HCT116 (cell line): ENCODE measurements at regions not wholly inside any gene's neighbourhood (a gene's known extent, or its start where the extent isn't known, plus 50 kb on each side); places are given as distances from the start of the nearest gene placed in this dataset.

Source experiments
- ATAC-seq: fragments of 200-7000 bp; cut with Tn5 transposase; 2 replicates; pipeline ENCODE4 v1.9.1; 2020; ENCODE audit warnings: mild to moderate bottlenecking, moderate library complexity
- BruUV-seq: library from RNA; stranded (reverse); fragments of 400-500 nt; replicated peaks from 2 replicates; lab custom pipeline; 2021; lab: Mats Ljungman, UMichigan
- CTCF ChIA-PET: fragments of 300-600 bp; sonication (Branson Sonifier 250); formaldehyde crosslinking; loops from one replicate; lab custom pipeline; 2021; ENCODE audit warnings: antibody characterized with exemption; lab: Charles Lee
- POLR2A ChIA-PET: fragments of 300-600, 350-600 bp; sonication (Branson Sonifier 250); formaldehyde crosslinking; loops from one replicate; lab custom pipeline; 2021; ENCODE audit warnings: antibody characterized with exemption; lab: Charles Lee
- RAD21 ChIA-PET, 2 experiments: fragments of 300-600 bp; sonication (Branson Sonifier 250); formaldehyde crosslinking; loops; one replicate each; lab custom pipeline; 2023; ENCODE audit warnings: low total read pairs in 2 of 2; ENCODE audit not compliant: uncharacterized antibody in 2 of 2, unreplicated experiment in 2 of 2, low non-redundant PET in 1 of 2; lab: Charles Lee
- DNase-seq: peaks from one replicate; pipeline ENCODE4 v3.0.0-alpha.2; 2010; ENCODE audit warnings: low read depth, low spot score
- H2AFZ ChIP-seq: fragments of 200-600 bp; shearing (Covaris generic), sonication (generic); 2 replicates; pipeline ENCODE4 v1.6.1; 2017; ENCODE audit warnings: low read depth, mixed run types, mixed read lengths, antibody characterized with exemption, low read length; ENCODE audit not compliant: poor library complexity, severe bottlenecking
- H3K27ac ChIP-seq: 2 replicates; pipeline ENCODE4 v1.5.1; 2012; ENCODE audit warnings: low read depth, low read length
- H3K27me3 ChIP-seq: fragments of 200-600 bp; sonication (generic); 2 replicates; pipeline ENCODE4 v1.6.1; 2016; ENCODE audit warnings: mixed run types, low read length, mixed read lengths; ENCODE audit not compliant: insufficient read depth
- H3K36me3 ChIP-seq, 2 experiments: fragments of 200-500 bp in 1 of 2; fragments of 200-600 bp in 1 of 2; sonication (Bioruptor generic) in 1 of 2; sonication (generic) in 1 of 2; 2 replicates each; pipeline versions ENCODE4 v1.5.1 to v1.6.1; 2014 to 2016; ENCODE audit warnings: low read length in 2 of 2, inconsistent platforms in 1 of 2, mixed read lengths in 1 of 2, mixed run types in 1 of 2; ENCODE audit not compliant: insufficient read depth in 2 of 2, control insufficient read depth in 1 of 2
- H3K4me1 ChIP-seq, 2 experiments: fragments of 200-600 bp in 1 of 2; sonication (generic) in 1 of 2; 2 replicates each; pipeline versions ENCODE4 v1.5.1 to v1.6.1; 2012 to 2017; ENCODE audit warnings: low read length in 2 of 2, inconsistent platforms in 1 of 2, mild to moderate bottlenecking in 1 of 2, mixed read lengths in 1 of 2, mixed run types in 1 of 2, moderate library complexity in 1 of 2; ENCODE audit not compliant: insufficient read depth in 2 of 2, control insufficient read depth in 1 of 2
- H3K4me2 ChIP-seq: fragments of 200-600 bp; sonication (generic); 2 replicates; pipeline ENCODE4 v1.6.1; 2017; ENCODE audit warnings: mixed run types, low read length, mixed read lengths
- H3K4me3 ChIP-seq, 2 experiments: fragments of 200-600 bp in 1 of 2; sonication (generic) in 1 of 2; replicated peaks in 1 of 2; 2 replicates each; pipeline ENCODE4 v1.5.1; 2011 to 2016; ENCODE audit warnings: low read length in 2 of 2, control low read depth in 1 of 2, low read depth in 1 of 2, mild to moderate bottlenecking in 1 of 2, mixed read lengths in 1 of 2, mixed run types in 1 of 2
- H3K79me2 ChIP-seq: fragments of 200-600 bp; sonication (generic); 2 replicates; pipeline ENCODE4 v1.6.1; 2017; ENCODE audit warnings: mild to moderate bottlenecking, mixed run types, low read length, moderate library complexity, mixed read lengths; ENCODE audit not compliant: insufficient read depth
- H3K9ac ChIP-seq: fragments of 200-600 bp; sonication (generic); 2 replicates; pipeline ENCODE4 v1.6.1; 2016; ENCODE audit warnings: low read length, mixed read lengths
- H3K9me2 ChIP-seq: fragments of 200-600 bp; sonication (generic), shearing (Covaris generic); 2 replicates; pipeline ENCODE4 v1.6.1; 2017; ENCODE audit warnings: mixed run types, mild to moderate bottlenecking, moderate library complexity; ENCODE audit not compliant: insufficient read depth
- H3K9me3 ChIP-seq, 2 experiments: fragments of 200-500 bp in 1 of 2; fragments of 200-600 bp in 1 of 2; sonication (Bioruptor generic) in 1 of 2; sonication (generic) in 1 of 2; 2 replicates each; pipeline ENCODE4 v1.6.1; 2014 to 2017; ENCODE audit warnings: low read length in 2 of 2, mixed read lengths in 2 of 2, inconsistent platforms in 1 of 2, low read depth in 1 of 2, mild to moderate bottlenecking in 1 of 2, mixed run types in 1 of 2, moderate library complexity in 1 of 2; ENCODE audit not compliant: control insufficient read depth in 1 of 2, insufficient read depth in 1 of 2
- H4K20me1 ChIP-seq: fragments of 200-600 bp; sonication (generic), shearing (Covaris generic); 2 replicates; pipeline ENCODE4 v1.6.1; 2017; ENCODE audit warnings: mixed run types, mild to moderate bottlenecking, moderate library complexity; ENCODE audit not compliant: insufficient read depth
- ELF1 ChIP-seq: IDR thresholded peaks from 2 replicates; pipeline ENCODE4 v1.6.1; 2012; ENCODE audit warnings: low read depth, borderline replicate concordance
- EZH2phosphoT487 ChIP-seq: fragments of 200-600 bp; IDR thresholded peaks from 2 replicates; pipeline ENCODE4 v1.6.1; 2018; ENCODE audit warnings: antibody characterized with exemption, borderline replicate concordance
- RAD21 ChIP-seq: IDR thresholded peaks from 2 replicates; pipeline ENCODE4 v1.6.1; 2012; ENCODE audit warnings: low read depth, mild to moderate bottlenecking
- SRF ChIP-seq: IDR thresholded peaks from 2 replicates; pipeline ENCODE4 v1.6.1; 2012; ENCODE audit warnings: low read depth
- ZFX ChIP-seq: fragments of 450-650 bp; IDR thresholded peaks from 2 replicates; pipeline ENCODE4 v1.6.1; 2017
- ZNF274 ChIP-seq: fragments of 200-500 bp; sonication (Bioruptor generic); IDR thresholded peaks from 2 replicates; pipeline ENCODE4 v1.6.1; 2014; ENCODE audit warnings: mild to moderate bottlenecking, low read depth, low read length, inconsistent platforms
- intact Hi-C: fragments of 100-400 bp; cut with micrococcal nuclease; formaldehyde crosslinking; loops from 2 replicates; pipeline ENCODE4 v1.10.0; 2022
- TF ChIP-seq, protein P1 (sequence below): IDR thresholded peaks from 2 replicates; pipeline ENCODE4 v1.6.1; 2012; ENCODE audit warnings: low read depth
- TF ChIP-seq, protein P2 (sequence below): IDR thresholded peaks from 2 replicates; pipeline ENCODE4 v1.6.1; 2012
- TF ChIP-seq, protein P3 (sequence below): IDR thresholded peaks from 2 replicates; pipeline ENCODE4 v1.6.1; 2011; ENCODE audit warnings: mild to moderate bottlenecking, low read length, moderate library complexity; ENCODE audit not compliant: insufficient replicate concordance; ENCODE audit errors: extremely low read depth

DNA sequence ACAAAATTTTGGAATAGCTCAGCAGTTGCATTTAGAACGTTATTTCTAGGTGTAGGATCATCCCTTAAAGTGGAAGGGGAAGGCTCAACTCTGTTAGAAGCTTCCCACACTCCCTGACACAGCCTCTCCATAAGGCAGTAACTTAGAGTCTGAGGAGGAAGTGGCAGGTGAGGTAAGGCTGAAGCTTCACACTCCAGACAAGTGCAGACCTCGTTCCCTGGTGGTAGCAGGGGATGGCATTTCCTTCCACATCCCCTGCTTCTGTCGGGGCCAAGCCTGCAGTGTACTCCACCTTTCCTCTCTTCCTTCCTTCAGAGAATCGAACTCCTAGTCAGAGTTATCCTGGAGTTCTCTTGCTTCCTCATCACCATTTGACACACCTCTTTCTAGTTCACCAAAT lies 224.7 kb downstream of the CYRIA start:
- no peak for TF ChIP-seq RAD21
- TF ChIP-seq, protein P1, sequence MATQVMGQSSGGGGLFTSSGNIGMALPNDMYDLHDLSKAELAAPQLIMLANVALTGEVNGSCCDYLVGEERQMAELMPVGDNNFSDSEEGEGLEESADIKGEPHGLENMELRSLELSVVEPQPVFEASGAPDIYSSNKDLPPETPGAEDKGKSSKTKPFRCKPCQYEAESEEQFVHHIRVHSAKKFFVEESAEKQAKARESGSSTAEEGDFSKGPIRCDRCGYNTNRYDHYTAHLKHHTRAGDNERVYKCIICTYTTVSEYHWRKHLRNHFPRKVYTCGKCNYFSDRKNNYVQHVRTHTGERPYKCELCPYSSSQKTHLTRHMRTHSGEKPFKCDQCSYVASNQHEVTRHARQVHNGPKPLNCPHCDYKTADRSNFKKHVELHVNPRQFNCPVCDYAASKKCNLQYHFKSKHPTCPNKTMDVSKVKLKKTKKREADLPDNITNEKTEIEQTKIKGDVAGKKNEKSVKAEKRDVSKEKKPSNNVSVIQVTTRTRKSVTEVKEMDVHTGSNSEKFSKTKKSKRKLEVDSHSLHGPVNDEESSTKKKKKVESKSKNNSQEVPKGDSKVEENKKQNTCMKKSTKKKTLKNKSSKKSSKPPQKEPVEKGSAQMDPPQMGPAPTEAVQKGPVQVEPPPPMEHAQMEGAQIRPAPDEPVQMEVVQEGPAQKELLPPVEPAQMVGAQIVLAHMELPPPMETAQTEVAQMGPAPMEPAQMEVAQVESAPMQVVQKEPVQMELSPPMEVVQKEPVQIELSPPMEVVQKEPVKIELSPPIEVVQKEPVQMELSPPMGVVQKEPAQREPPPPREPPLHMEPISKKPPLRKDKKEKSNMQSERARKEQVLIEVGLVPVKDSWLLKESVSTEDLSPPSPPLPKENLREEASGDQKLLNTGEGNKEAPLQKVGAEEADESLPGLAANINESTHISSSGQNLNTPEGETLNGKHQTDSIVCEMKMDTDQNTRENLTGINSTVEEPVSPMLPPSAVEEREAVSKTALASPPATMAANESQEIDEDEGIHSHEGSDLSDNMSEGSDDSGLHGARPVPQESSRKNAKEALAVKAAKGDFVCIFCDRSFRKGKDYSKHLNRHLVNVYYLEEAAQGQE, result no peak
- TF ChIP-seq, all 23 proteins: peak for 0
- Histone ChIP-seq H3K36me3 (no peaks in the 10 kb centered on the region), H4K20me1 (no peaks in the 10 kb centered on the region), H3K9me3 (no peaks in the 10 kb centered on the region), H3K4me1 (no peaks in the 10 kb centered on the region), H3K4me3 (no peak overlapping the region), H3K9ac (no peak overlapping the region), H2AFZ (no peak overlapping the region), H3K9me2 (no peaks in the 10 kb centered on the region), H3K27ac (no peak overlapping the region), H3K27me3 (no peaks in the 10 kb centered on the region), H3K4me2 (no peak overlapping the region), H3K79me2 (no peaks in the 10 kb centered on the region)
- CTCF ChIA-PET, result no interaction called here
- ATAC-seq (no peak), DNase-seq (no peak)
- POLR2A ChIA-PET, result no interaction called here
- intact Hi-C loops, result no loop called here
- RAD21 ChIA-PET, result no interaction called here
- BruUV-seq, result no TSS peak

DNA sequence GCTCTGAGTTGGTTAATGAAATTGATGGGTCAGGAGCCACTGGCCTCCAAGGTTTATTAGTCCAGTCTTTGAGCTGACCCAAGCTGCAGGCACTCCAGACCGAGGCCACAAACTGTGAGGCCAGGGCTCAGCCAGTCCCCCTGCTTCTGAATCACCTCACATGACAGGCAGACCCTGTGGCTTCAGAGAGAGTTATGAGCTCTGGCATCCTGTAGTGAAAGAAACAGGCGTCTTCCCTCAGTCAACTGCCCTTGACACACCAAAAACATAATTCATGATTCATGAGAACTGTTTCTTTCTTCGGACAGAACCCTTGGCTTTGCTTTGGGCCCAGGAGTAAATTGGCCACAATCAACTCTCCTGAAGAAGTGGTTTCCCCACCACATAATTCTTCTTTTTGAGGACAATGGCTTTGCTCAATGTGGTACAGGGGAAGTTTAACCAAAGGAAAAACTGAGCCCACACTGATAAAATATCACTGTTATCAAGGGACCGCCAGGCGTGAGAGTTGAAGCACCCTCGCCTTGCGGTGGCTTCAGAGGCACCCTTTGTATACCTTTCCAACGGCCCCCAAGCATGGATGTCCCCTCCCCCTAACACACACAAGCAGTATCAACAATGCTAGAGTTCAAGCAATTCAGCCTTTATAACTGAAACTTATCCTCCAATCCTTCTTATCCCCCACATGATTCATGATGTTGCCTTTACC lies 226.9 kb downstream of the CYRIA start:
- H3K4me3 ChIP-seq, result no peak overlapping the region
- no peaks in the 10 kb centered on the region for H3K9me2 ChIP-seq
- ATAC-seq (no peak), DNase-seq (no peak)
- no TSS peak for BruUV-seq
- no peak overlapping the region for H3K4me2 ChIP-seq
- H3K4me1 ChIP-seq, result no peaks in the 10 kb centered on the region
- no peaks in the 10 kb centered on the region for H4K20me1 ChIP-seq
- RAD21 ChIA-PET, result no interaction called here
- intact Hi-C loops, result no loop called here
- H3K79me2 ChIP-seq, result no peaks in the 10 kb centered on the region
- H3K36me3 ChIP-seq, result no peaks in the 10 kb centered on the region
- CTCF ChIA-PET, result no interaction called here
- H3K27ac ChIP-seq, result no peak overlapping the region
- H3K27me3 ChIP-seq, result no peaks in the 10 kb centered on the region
- H3K9me3 ChIP-seq, result no peaks in the 10 kb centered on the region
- H2AFZ ChIP-seq, result no peak overlapping the region
- no peak for TF ChIP-seq ELF1
- no peak for TF ChIP-seq EZH2phosphoT487
- TF ChIP-seq ZFX, result no peak
- TF ChIP-seq, protein P2, sequence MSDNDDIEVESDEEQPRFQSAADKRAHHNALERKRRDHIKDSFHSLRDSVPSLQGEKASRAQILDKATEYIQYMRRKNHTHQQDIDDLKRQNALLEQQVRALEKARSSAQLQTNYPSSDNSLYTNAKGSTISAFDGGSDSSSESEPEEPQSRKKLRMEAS, result no peak
- TF ChIP-seq ZNF274, result no peak
- TF ChIP-seq, protein P3, sequence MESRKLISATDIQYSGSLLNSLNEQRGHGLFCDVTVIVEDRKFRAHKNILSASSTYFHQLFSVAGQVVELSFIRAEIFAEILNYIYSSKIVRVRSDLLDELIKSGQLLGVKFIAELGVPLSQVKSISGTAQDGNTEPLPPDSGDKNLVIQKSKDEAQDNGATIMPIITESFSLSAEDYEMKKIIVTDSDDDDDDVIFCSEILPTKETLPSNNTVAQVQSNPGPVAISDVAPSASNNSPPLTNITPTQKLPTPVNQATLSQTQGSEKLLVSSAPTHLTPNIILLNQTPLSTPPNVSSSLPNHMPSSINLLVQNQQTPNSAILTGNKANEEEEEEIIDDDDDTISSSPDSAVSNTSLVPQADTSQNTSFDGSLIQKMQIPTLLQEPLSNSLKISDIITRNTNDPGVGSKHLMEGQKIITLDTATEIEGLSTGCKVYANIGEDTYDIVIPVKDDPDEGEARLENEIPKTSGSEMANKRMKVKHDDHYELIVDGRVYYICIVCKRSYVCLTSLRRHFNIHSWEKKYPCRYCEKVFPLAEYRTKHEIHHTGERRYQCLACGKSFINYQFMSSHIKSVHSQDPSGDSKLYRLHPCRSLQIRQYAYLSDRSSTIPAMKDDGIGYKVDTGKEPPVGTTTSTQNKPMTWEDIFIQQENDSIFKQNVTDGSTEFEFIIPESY, result no peak
- no peak for TF ChIP-seq SRF
- POLR2A ChIA-PET, result no interaction called here
- H3K9ac ChIP-seq, result no peak overlapping the region
